ENCODE measurements at regions not wholly inside any gene's neighbourhood (a gene's known extent, or its start where the extent isn't known, plus 50 kb on each side); places are given as distances from the start of the nearest gene placed in this dataset.

- DNase-seq (ENCODE audit: low spot score), result no peak
These were observed 162.5 kb downstream of the TRMT11 start for GRCh38 chr6:126148853-126149252.

- DNase-seq (ENCODE audit: low spot score), result no peak
These were observed 166.0 kb downstream of the TRMT11 start for GRCh38 chr6:126152372-126152745.

- DNase-seq (ENCODE audit: low spot score), result no peak
These were observed 167.3 kb downstream of the TRMT11 start for GRCh38 chr6:126153661-126154060.

- no peak for DNase-seq (ENCODE audit: low spot score)
These were observed 170.6 kb downstream of the TRMT11 start for GRCh38 chr6:126156973-126157372.

- no peak for DNase-seq (ENCODE audit: low spot score)
These were observed 172.2 kb upstream of the CENPW start for GRCh38 chr6:126167726-126168125.

GRCh38 chr6:126170433-126170832 lies 169.5 kb upstream of the CENPW start:
- DNase-seq (ENCODE audit: low spot score), result no peak

GRCh38 chr6:126170978-126171382 lies 168.9 kb upstream of the CENPW start:
- peak; percentile 38 for DNase-seq (ENCODE audit: low spot score)

GRCh38 chr6:126172131-126172530 lies 167.8 kb upstream of the CENPW start:
- no peak for DNase-seq (ENCODE audit: low spot score)

GRCh38 chr6:126173265-126173664 lies 166.7 kb upstream of the CENPW start:
- DNase-seq (ENCODE audit: low spot score), result no peak

GRCh38 chr6:126174697-126175096 lies 165.2 kb upstream of the CENPW start:
- no peak for DNase-seq (ENCODE audit: low spot score)

GRCh38 chr6:126175251-126175650 lies 164.7 kb upstream of the CENPW start:
- no peak for DNase-seq (ENCODE audit: low spot score)

- peak; percentile 34 for DNase-seq (ENCODE audit: low spot score)
These were observed 163.6 kb upstream of the CENPW start for GRCh38 chr6:126176282-126176681.

- no peak for DNase-seq (ENCODE audit: low spot score)
These were observed 159.3 kb upstream of the CENPW start for GRCh38 chr6:126180585-126180984.

GRCh38 chr6:126181173-126181741 lies 158.7 kb upstream of the CENPW start:
- DNase-seq (ENCODE audit: low spot score), result peak; percentile 62

- DNase-seq (ENCODE audit: low spot score), result no peak
These were observed 158.0 kb upstream of the CENPW start for GRCh38 chr6:126181890-126182289.

- DNase-seq (ENCODE audit: low spot score), result no peak
These were observed 157.1 kb upstream of the CENPW start for GRCh38 chr6:126182650-126183311.

GRCh38 chr6:126185774-126186173 lies 154.1 kb upstream of the CENPW start:
- DNase-seq (ENCODE audit: low spot score), result no peak

GRCh38 chr6:126188279-126188909 lies 151.5 kb upstream of the CENPW start:
- no peak for DNase-seq (ENCODE audit: low spot score)

- no peak for DNase-seq (ENCODE audit: low spot score)
These were observed 144.2 kb upstream of the CENPW start for GRCh38 chr6:126195625-126196236.

- no peak for DNase-seq (ENCODE audit: low spot score)
These were observed 141.3 kb upstream of the CENPW start for GRCh38 chr6:126198631-126199030.

GRCh38 chr6:126199466-126199865 lies 140.4 kb upstream of the CENPW start:
- DNase-seq (ENCODE audit: low spot score), result no peak

GRCh38 chr6:126202707-126203106 lies 137.2 kb upstream of the CENPW start:
- no peak for DNase-seq (ENCODE audit: low spot score)

- DNase-seq (ENCODE audit: low spot score), result no peak
These were observed 135.8 kb upstream of the CENPW start for GRCh38 chr6:126204126-126204525.
